ENCODE measurements at regions not wholly inside any gene's neighbourhood (a gene's known extent, or its start where the extent isn't known, plus 50 kb on each side); places are given as distances from the start of the nearest gene placed in this dataset.
A peak's percentile ranks its signal among the peaks of the same experiment; 100 is the strongest.

DNA sequence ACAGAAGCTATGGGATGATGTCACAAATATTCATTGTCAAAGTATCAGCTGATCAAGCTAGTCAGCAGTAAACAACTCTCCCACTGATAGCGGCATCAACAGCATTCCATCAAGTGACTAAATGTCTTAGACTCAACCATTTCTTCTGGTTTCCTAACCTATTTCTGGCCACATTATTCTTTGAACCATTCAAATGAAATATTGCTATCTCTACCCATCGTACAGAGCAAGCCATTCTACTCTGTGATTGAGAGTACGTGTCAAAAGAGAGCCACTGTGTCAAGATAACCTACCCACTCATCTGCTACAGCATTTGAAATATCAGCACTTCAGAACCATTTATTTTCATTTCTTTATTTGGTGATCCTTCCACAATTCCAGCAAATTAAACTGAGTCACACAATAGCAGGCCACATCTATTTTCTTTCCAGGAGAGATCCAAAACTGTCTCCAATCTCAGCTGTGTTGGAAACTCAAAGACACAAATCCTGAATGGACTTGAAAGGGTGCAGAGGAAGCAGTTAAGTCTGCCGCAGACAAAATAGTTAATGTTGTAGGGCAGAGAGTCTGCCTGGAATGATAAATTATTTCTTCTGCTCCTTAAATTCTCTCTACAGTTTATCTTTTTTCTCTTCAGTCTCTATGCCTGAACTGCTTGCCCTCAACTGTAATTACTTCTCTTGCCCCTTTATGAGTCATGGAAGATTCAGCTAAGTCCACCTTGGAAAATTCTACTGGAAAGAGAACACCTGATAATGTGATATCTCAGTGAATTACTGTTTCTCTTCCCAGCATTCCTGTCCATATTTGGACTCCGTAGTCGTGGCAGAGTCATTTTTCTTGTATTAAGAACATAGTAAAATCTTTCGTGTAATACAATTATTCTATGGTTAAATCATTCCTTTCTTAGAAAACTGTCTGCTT lies 364.8 kb downstream of the PDGFC start:
- no peaks in the 10 kb centered on the region for H3K9me3 ChIP-seq
- no peak overlapping the region for H3K4me3 ChIP-seq
- DNase-seq (no peak), ATAC-seq (no peak)
- no peak overlapping the region for H3K27ac ChIP-seq
- H3K27me3 ChIP-seq = no peaks in the 10 kb centered on the region
- no peaks in the 10 kb centered on the region for H3K36me3 ChIP-seq
- TF ChIP-seq, protein P1, sequence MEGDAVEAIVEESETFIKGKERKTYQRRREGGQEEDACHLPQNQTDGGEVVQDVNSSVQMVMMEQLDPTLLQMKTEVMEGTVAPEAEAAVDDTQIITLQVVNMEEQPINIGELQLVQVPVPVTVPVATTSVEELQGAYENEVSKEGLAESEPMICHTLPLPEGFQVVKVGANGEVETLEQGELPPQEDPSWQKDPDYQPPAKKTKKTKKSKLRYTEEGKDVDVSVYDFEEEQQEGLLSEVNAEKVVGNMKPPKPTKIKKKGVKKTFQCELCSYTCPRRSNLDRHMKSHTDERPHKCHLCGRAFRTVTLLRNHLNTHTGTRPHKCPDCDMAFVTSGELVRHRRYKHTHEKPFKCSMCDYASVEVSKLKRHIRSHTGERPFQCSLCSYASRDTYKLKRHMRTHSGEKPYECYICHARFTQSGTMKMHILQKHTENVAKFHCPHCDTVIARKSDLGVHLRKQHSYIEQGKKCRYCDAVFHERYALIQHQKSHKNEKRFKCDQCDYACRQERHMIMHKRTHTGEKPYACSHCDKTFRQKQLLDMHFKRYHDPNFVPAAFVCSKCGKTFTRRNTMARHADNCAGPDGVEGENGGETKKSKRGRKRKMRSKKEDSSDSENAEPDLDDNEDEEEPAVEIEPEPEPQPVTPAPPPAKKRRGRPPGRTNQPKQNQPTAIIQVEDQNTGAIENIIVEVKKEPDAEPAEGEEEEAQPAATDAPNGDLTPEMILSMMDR (IDR thresholded peaks at IDR 0.05) = no peak
- H3K4me1 ChIP-seq = no peaks in the 10 kb centered on the region
- intact Hi-C loops (cut with DNase I) = no loop called here

DNA sequence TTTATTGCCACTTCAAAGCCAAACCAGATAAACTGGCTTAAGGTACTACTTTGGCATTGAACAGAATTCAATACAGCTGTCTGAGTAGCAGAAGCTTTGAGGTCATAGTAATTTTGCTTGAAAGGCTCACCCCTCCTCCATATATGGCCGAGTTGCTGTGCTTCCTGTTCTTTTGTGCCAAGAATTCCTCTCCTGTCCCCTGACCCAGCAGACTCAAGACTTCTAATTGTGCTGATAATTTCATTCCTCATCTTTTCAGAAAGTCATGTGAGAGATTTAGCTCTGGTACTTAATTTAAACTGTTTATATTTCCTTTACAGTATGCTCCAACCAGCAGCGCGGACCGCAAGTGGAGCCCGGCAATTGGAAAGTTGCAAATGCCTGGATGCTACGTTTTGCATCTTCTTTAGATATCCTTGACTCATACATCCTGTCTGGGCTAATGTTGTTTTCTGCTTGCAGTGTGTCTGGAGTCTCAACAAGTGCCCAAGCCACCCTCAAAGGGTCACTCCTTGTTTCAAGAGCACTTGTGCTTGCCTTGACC lies 373.4 kb downstream of the PDGFC start:
- Histone ChIP-seq H3K4me1 (no peaks in the 10 kb centered on the region), H3K27ac (no peak overlapping the region), H3K4me3 (no peak overlapping the region), H3K9me3 (no peaks in the 10 kb centered on the region), H3K36me3 (no peaks in the 10 kb centered on the region), H3K27me3 (no peaks in the 10 kb centered on the region)
- ATAC-seq (peak; percentile 95), DNase-seq (peak in 2 of 4 donors; percentile 43 to 44)
- intact Hi-C loops (cut with DNase I) = no loop called here
- TF ChIP-seq, protein P1 (IDR thresholded peaks at IDR 0.05) = no peak

DNA sequence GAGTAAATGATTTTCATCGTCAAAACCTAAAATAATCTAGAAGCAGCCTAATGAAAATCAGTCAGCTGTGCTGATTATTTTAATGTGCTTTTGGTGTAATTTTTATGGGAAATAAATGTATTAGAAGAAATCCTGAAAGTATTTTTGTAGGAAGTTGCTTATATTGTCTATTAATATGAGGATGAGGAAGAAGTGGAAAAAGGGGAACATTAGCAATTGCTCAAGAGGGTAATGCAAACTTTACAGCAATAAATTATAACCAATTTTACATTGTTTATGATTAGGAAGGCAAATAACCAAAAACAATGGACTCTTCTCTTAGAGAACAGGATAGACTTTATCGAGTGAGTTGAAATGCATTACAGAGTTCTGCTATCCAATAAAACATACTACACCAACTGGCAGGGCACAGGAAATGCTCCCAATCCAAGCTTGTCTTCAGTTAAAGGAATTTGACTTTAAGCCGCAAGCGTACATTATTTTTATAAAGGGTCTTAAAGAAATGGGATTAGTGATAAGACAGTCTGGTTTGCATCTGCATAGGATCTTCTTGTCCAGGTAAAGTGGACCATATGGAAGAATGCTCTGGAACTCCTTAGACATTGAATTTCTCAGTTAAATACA lies 374.8 kb downstream of the PDGFC start:
- TF ChIP-seq, protein P1 (IDR thresholded peaks at IDR 0.05) = no peak
- Histone ChIP-seq H3K36me3 (no peaks in the 10 kb centered on the region), H3K27ac (no peak overlapping the region), H3K4me3 (no peak overlapping the region), H3K9me3 (no peaks in the 10 kb centered on the region), H3K27me3 (no peaks in the 10 kb centered on the region), H3K4me1 (no peaks in the 10 kb centered on the region)
- DNase-seq (no peak), ATAC-seq (no peak)
- intact Hi-C loops (cut with DNase I) = no loop called here

DNA sequence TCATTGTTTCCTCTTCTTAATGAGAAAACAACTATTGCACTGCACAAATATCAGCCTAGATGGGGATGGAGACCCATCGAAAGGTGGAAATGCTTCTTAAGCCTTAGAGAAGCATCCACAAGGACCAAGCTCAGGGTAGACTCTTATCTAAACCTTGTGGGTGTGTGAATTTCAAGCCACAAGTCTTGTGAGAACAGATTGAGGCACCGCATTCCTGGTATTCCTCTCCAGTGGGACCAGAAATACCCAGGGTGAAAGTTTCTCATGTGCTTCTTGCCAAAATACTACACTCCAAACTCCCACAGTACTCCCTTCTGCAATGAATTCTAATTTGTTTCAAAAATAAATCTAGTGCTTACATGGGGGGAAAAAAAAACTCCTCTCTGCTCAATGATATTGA lies 375.6 kb downstream of the PDGFC start:
- no peak overlapping the region for H3K4me3 ChIP-seq
- H3K4me1 ChIP-seq = no peaks in the 10 kb centered on the region
- intact Hi-C loops (cut with DNase I) = no loop called here
- no peak overlapping the region for H3K27ac ChIP-seq
- ATAC-seq = no peak
- no peaks in the 10 kb centered on the region for H3K27me3 ChIP-seq
- TF ChIP-seq, protein P1 (IDR thresholded peaks at IDR 0.05) = no peak
- H3K9me3 ChIP-seq = no peaks in the 10 kb centered on the region
- DNase-seq = no peak
- H3K36me3 ChIP-seq = no peaks in the 10 kb centered on the region

DNA sequence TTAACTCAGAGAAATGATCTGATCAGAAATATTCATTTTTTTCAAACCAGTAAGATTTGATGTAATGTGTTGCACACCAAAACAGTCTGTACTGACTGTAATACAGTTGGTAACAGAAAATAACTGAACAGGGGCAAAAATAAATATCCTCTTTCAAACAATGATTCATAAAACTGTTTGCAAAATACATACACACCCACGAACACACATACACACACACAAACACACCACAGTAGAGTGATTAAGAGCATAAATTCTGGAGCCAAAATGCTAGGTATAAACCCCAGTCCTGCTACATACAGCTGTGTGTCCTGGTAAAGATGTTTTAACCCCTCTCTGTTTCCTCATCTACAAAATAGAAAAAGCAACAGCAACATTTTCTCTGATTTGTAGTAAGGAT lies 376.6 kb downstream of the PDGFC start:
- no peak overlapping the region for H3K4me3 ChIP-seq
- ATAC-seq (no peak), DNase-seq (no peak)
- intact Hi-C loops (cut with DNase I) = no loop called here
- TF ChIP-seq, protein P1 (IDR thresholded peaks at IDR 0.05) = no peak
- H3K27ac ChIP-seq = no peak overlapping the region
- H3K4me1 ChIP-seq = no peaks in the 10 kb centered on the region
- no peaks in the 10 kb centered on the region for H3K9me3 ChIP-seq
- H3K27me3 ChIP-seq = no peaks in the 10 kb centered on the region
- H3K36me3 ChIP-seq = no peaks in the 10 kb centered on the region

All from left lung (tissue), 4 donors.